ENCODE measurements at regions not wholly inside any gene's neighbourhood (a gene's known extent, or its start where the extent isn't known, plus 50 kb on each side); places are given as distances from the start of the nearest gene placed in this dataset.

DNA sequence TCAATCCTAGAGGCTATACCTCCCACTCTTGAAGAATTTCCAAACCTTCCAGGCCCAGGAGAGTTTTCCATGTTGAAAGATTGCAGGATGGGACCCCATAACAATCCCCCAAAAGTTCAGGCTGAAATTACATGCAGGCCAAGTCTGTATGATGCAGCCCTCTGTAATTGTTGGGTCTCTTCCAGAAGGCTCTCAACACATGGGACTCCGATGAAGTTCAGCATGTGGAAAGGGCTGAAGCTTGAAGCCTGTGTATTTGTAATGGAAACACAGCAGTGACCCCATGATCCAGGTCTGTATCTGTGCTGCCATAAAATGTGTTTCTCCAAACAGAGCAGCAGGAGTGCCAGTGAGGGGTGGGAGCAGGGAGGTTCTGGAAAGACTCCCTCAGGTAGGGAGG lies 202.5 kb upstream of the LYPLAL1 start:
- Histone ChIP-seq H3K4me3 (no peak overlapping the region), H3K4me1 (no peaks in the 10 kb centered on the region), H3K36me3 (no peaks in the 10 kb centered on the region), H3K9me3 (peaks cover 0 to 17% (median 4%) of the 10 kb centered on the region in 8 donors), H3K27me3 (replicated peaks in 1 of 7) (no peaks in the 10 kb centered on the region), H3K27ac (no peak overlapping the region)
- intact Hi-C loops (cut with DNase I; ENCODE audit: low total_unique reads): no loop called here
- TF ChIP-seq POLR2A (IDR thresholded peaks at IDR 0.05) (no peak), POLR2AphosphoS5 (IDR thresholded peaks at IDR 0.05) (no peak), CTCF (IDR thresholded peaks at IDR 0.05 in 8 of 11, conservative IDR thresholded peaks at IDR 0.05 in 3 of 11) (no peak)
- WGBS, 5 donors: 88 to 98% (median 90%) methylated on average over 1 of the region's 1 CpG
- DNase-seq: no peak

DNA sequence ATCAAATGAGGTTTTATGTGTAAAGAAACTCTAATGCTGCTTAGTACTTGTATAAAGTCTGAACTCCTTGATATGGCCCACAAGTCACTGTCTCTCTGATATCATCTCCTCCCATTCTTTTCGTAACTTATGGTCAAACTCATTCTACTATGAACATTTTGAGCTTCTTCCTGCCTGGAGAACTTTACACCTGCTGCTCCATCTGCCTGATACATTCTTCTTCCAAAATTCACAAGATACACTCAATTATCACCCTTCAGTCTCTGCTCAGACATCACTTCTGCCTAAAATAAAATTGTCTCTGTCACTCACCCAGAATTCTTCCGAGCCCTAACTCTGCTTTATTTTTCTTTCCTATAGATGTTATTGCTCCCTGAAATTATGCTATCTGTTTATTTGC lies 192.8 kb upstream of the LYPLAL1 start:
- Histone ChIP-seq H3K27me3 (replicated peaks in 1 of 7) (peaks cover 0 to 4% (median 0%) of the 10 kb centered on the region in 7 donors), H3K4me1 (no peaks in the 10 kb centered on the region), H3K9me3 (no peaks in the 10 kb centered on the region), H3K4me3 (no peak overlapping the region), H3K27ac (no peak overlapping the region), H3K36me3 (no peaks in the 10 kb centered on the region)
- no peak for TF ChIP-seq POLR2AphosphoS5 (IDR thresholded peaks at IDR 0.05)
- no peak for TF ChIP-seq POLR2A (IDR thresholded peaks at IDR 0.05)
- TF ChIP-seq CTCF (IDR thresholded peaks at IDR 0.05 in 8 of 11, conservative IDR thresholded peaks at IDR 0.05 in 3 of 11): no peak
- intact Hi-C loops (cut with DNase I; ENCODE audit: low total_unique reads): no loop called here
- no peak for DNase-seq
- 78 to 99% (median 87%) methylated on average over 2 of the region's 2 CpGs for WGBS, 5 donors

DNA sequence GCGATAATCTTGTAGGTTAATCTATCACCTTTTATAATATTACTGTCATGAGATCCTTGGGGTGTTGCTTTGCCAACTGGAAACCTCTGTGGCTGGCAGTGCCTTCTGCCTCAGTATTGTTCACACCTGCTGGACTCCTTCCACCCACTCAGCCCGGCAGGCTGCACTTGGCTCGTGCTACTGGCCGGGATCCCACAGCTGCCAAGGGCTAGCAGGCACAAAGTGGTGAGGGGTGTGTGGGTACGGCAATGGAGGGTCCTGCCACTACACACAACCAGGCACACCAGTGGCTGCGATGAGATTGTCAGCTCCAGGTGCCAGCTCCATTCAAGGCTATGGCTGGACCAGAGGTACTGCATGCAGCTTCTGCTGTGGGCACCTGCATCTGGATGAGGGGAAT lies 191.2 kb upstream of the LYPLAL1 start:
- Histone ChIP-seq H3K9me3 (peaks cover 0 to 7% (median 0%) of the 10 kb centered on the region in 8 donors), H3K27ac (no peak overlapping the region), H3K4me3 (no peak overlapping the region), H3K36me3 (no peaks in the 10 kb centered on the region), H3K4me1 (no peaks in the 10 kb centered on the region), H3K27me3 (replicated peaks in 1 of 7) (peaks cover 0 to 4% (median 0%) of the 10 kb centered on the region in 7 donors)
- TF ChIP-seq POLR2A (IDR thresholded peaks at IDR 0.05) (no peak), CTCF (IDR thresholded peaks at IDR 0.05 in 8 of 11, conservative IDR thresholded peaks at IDR 0.05 in 3 of 11) (no peak), POLR2AphosphoS5 (IDR thresholded peaks at IDR 0.05) (no peak)
- intact Hi-C loops (cut with DNase I; ENCODE audit: low total_unique reads): no loop called here
- DNase-seq: peak; percentile 56
- 80 to 92% (median 87%) methylated on average over 5 to 6 of the region's 6 CpGs for WGBS, 5 donors

GRCh38 chr1:218983433-218983832 lies 190.2 kb upstream of the LYPLAL1 start:
- Histone ChIP-seq H3K27me3 (replicated peaks in 1 of 7) (peaks cover 0 to 4% (median 0%) of the 10 kb centered on the region in 7 donors), H3K36me3 (no peaks in the 10 kb centered on the region), H3K9me3 (peaks cover 0 to 7% (median 0%) of the 10 kb centered on the region in 8 donors), H3K4me1 (no peaks in the 10 kb centered on the region), H3K27ac (no peak overlapping the region), H3K4me3 (no peak overlapping the region)
- WGBS, 5 donors: 79 to 94% (median 90%) methylated on average over 7 to 9 of the region's 9 CpGs
- intact Hi-C loops (cut with DNase I; ENCODE audit: low total_unique reads): no loop called here
- peak; percentile 58 for DNase-seq
- TF ChIP-seq POLR2AphosphoS5 (IDR thresholded peaks at IDR 0.05) (no peak), CTCF (IDR thresholded peaks at IDR 0.05 in 8 of 11, conservative IDR thresholded peaks at IDR 0.05 in 3 of 11) (no peak), POLR2A (IDR thresholded peaks at IDR 0.05) (no peak)
